Retina (tissue), 1 donor: ENCODE measurements at regions not wholly inside any gene's neighbourhood (a gene's known extent, or its start where the extent isn't known, plus 50 kb on each side); places are given as distances from the start of the nearest gene placed in this dataset.

Source experiments
- DNase-seq: peaks from one replicate; pipeline ENCODE4 v3.0.0-alpha.2; 2016

DNA sequence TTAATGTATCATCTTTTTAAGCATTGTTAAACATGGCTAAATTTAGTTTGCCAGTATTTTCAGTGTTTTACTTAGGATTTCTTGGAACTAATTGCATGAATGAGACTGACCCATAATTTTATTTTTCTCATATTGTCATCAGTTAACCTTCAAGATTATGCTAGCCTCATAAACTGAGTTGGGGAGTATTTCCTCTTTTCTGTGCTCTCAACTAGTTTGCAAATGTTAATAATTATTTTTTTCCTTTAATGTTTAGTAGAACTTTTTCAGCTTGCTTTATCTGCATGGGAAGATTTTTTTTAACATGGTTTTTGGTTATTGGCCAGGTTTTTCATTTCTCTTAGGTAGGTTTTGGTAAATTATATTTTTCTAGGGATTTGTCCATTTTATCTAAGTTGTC is 235.4 kb upstream of the SESN3 start:
- no peak for DNase-seq

DNA sequence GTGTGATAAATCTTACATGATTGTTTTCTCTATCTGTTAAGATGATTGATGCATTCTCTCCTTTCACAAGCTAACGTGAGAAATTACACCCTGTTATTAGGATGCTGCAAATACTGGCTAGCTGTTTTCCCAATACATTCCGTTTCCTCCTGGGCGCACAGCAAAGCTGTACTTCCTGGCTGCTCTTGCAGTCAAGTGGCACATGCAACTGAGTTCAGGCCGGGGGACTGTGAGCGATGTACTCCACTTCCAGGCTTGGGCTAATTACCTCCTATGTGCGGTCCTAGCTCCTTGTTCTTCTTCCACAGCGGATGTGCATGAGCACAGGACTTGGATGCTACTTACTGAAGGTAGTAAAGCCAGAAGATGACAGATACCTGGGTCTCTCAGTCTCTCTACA is 234.9 kb upstream of the SESN3 start:
- no peak for DNase-seq

DNA sequence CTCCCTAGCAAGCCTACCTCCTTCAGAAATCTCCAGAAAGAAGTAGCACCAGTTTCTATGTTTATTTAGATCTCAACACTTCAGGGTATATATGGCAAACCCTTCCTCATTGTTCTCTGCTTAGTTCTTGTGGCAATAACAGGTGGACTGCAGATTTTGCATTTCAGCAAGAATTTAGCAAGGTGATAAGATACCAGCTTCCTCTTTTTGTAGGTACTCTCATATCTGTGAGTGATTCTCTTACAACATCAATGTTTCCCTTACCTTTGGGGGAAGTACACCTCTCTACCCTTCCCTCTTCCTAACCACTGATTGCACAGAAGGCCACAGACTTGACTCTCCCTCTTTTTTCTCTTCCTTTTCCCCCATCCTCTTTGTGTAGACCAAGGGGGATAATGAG is 230.9 kb upstream of the SESN3 start:
- no peak for DNase-seq

DNA sequence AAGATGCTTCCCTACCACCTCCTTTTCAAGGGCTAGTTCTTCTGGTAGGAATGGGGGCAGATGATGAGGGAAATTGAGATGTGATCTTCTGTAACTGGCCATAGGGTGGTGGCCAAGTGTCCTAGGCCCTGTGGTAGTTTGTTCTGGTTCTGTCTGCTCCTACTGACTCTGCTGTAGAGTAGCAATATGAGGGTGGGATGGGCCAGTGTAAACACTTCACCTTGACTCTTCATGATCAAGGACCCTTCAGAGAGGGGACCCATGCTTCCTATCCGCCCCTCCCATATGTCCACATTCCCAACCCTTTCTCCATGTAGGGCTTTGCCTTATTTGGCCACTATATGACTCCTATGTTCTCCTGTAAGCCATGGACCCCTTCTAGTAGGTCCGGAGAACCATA is 230.3 kb upstream of the SESN3 start:
- no peak for DNase-seq

DNA sequence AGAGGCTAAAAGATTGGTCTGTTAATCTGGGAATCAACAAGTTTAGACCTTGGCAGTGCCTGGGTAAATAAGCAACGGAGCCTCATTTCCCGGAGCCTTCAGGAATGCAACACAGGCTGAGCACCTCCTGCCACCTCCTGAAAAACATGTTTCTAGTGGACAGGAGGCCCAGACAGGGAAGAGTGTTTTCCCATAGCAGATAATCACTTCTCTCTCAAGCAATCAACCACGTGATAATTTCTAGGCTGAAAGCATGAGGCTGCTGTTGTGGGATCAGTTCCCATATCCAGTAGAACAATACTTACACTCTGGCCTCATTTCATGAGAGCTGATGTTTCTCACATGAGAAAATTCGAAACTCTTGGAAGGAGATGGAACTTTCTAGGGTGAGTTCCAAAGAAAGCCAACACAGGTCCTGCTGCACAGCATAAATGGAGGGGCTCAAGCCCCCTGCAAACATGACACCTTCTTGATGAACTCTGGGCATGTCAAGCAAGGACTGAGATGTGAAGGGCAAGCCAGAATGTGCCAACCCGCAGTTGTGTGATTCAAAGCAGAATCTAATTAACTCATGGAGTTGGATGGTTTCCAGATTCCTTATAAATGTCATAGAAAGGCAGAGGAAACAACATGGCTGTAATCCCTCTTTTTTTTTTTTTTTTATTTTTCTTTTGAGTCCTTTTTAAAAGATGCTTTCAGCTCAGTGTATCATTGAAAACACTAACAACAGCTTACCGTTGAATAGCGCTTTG is 228.5 kb upstream of the SESN3 start:
- DNase-seq, result no peak

DNA sequence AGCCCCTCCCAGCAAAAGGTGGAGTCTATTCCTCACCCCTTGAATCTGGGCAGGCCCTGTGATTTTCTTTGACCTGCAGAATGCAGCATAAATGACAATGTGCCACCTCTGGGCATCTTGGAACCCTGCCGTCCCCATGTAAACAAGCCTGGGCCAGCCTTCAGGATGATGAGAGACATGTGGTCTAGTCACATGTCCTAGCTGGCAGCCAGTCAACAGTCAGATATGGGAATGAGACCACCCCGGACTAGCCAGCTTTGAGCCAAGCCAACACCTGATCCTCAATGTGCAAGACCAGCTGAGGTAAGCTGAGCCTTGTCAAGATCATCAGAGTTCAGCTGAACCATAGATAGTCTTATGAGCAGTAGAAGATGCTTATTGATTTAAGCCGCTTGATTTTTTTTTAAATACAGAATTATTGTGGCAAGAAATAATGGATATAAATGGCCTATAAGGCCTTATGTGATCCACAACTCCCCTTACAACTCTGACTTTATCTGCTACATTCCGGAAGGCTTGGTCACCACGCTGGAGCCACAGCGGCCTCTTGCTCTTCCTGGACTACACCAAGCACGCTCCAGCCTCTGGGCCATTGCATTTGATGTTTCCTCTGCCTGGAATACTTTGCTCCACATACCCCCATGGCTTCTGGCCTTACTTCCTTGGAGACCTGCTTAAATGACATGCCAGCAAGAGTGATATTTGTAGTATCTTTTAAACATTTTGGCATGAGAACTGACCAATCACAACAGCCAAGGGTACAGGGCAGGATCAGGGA is 225.9 kb upstream of the SESN3 start:
- DNase-seq, result no peak

DNA sequence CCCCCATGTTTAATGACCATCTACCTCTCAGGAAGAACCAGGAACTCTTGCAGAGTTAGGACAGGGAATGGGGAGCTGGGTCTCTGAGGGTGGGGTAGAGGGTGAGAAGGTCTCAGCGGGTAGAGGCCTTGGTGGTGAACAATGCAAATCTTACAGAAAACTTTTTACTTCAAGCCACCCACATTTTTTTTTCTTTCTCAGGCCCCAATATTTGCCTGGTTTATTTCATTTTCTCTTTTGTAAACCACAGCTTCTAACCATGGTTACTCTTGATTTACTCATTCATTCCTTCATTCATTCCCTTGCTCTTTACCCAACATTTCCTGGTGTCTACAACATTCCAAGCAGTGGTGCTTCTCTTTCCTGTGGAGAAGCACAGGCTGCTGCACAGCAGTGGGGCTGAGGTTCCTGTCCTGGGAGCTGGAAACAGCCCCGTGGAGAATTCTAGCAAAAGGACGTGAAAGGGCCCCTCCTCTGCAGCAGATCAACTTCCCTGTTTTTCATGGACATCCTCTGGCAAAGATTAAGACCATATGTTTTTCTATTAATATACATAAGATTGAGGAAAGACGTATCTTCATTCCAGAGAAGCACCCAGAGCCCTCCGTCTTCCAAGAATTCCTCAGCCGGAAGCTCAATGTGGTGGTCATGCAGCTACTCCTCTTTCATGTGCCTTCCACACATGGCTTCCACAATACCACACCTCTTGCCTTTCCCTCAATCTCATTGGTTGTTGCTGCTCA is 224.4 kb upstream of the SESN3 start:
- no peak for DNase-seq

DNA sequence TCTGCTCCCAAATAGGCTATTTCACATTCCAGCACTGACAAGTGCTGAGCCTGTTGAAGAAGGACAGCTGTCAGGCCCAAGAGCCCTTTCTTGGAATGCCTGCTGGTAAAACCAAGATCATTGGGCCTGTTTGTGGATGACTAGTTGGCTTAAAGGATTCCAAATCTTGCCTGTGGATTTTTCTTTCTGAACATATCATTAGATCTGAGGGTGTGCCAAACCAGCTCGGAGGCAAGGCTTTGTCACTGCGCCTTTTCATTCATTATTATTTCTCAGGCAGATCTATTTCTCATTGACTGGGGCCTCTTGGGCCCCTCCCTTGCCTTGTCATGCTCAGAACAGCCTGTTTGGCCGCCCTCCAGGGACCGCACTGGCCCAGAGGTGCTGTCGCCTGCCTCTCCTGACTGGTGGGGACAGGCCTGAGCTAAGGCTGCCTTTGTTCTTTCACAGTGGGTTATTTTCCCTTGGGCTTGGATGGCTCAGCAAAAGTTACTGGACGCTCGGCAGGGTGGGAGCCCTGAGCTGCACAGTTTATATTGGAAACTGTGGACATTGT is 222.7 kb upstream of the SESN3 start:
- no peak for DNase-seq

DNA sequence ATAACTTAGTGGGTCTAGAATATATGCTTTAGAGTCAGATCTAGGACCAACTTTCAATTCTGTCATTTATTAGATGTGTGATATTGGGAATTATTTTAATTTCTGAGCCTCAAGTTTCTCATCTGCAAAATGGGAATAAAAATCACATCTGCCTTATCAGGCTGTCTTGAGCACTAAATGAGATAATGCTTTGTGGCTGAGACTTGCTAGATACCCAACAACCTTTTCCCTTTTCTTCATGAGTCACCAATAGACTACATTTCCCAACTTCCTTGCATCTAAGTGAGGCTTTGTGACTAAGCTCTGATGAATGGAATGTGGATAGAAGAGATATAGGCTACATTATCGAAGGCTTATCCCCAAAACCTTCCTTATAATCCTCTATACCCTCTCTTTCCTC is 220.7 kb upstream of the SESN3 start:
- DNase-seq, result no peak

DNA sequence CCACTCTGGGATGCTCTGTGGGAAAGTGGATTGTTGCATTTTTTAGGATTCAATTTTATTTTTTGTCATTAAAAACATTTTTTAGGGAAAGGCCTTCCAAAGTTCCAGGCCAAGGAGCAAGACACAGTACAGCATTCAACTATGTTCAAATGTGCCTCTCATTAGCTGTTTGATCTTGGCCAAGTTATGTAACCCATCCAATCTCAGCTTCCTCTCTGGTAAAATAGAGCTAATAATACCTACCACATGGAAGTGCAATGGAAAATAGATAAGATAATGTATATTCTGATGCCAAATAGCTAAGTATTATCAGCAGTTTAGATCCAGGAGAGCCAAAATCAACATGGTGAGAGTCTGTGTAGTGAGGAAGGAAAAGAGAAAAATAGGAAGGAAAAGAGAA is 220.3 kb upstream of the SESN3 start:
- DNase-seq, result no peak

DNA sequence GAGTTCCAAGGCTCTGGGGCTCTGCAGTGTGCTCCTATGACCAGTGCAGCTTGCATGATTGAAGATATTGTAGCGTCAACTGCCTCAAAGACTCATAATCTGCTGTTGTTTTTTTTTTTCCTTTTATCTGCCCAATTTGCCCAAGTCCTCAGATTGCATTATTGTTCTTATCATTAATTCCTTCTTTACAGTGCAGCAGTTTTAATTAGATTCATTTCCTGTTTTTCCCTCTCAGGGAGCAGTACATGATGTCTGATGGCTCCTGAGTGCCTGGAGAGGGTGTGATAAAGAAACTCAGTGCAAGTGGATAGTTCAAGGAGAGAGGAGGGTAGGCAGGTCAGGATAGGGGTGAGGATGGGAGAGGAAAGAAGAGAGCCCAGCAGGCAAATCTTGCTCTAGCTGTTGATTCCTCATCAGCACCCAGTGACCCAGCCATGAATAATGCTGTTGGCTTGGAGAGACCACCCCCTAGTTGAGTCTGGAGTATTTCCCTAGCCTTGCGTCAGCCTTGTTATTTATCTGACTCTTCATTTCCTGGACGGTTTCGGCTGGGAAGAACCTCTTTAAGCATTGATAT is 219.6 kb upstream of the SESN3 start:
- DNase-seq, result no peak

DNA sequence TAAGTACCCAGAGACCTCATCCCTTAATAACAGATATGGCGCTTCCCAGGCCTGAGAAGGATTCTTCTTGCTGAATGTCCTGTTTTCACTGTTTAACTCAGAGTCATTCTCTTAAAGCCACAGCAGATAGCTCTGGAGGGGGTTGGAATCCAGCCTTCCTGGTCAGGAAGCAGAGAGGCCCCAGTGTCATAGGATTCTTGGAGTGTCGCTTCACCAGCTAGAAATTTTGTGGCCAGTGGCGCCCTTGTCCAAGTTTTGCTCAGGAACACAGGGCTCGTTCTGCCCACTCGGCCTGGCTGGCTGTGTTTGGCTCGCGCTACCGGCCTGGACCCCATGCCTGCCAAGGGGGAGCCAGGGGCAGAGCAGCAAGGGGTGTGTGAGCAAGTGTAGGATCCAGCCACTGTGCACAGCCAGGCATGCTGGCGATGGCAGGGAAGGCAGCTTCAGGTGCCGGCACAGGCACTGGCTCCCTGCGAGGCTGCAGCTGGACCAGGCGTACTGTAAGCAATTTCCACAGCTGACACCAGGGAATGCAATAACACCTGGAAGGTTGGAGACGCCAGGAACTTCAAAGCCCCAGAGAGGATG is 214.8 kb upstream of the SESN3 start:
- DNase-seq, result no peak

DNA sequence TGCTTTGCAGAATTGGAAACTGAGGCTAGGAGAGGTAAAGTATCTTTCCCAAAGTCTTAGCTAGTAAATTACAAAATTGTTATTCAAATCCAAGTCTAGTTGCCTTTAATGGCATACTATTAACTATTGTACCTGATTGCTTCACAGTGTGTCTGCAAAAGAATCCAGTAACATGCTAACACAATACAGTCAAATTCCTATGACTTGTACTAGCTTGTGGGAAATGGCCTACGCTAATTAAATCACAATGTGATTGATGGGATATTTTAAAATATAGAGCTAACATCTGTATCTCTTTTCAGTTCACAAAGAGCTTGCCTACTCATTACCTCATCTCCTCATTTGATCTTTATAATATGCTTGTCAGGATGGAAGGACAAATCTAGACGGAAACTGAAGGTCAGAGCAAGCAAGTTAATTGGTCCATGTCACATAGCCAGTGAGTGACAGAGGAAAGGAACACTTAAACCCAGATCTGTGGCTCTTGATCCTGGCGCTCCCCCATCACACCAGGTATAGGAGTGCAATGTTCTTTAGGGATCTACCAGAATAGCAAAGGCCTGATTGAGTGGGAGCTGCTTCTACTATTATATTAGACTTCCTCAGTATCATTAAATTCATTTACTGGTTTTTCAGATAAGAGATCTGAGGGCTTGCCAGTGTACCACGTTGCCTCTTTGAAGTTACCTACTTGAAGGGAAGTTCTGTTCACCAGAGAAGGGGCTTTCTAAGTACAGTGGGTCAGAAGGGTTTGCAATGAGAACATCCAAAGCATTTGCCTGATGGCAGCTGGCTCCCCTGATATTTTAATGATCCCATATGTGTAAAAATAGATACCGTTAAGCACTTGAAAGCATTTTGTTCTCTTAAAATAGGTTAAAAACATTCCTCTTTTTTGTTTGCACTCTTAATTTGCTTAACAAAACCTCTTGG is 213.6 kb upstream of the SESN3 start:
- no peak for DNase-seq

DNA sequence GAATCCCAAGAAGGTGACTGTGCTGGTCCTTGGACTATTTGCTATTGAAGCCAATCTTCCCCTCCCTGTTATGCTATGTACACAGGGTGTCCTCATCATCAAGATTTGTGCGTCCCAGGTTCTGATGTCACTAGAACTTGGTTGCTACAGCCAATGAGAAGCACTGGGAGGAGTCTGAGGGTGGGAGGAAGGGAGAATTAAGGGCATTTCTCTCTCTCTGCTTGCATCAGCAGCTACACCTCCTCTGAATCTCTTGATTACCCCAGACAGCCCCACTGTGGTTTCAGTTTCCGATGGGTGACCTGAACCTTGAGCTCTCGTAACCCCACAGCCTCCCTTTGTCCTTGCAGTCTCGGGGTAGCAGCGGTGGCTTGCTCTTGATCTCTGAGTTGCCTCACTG is 212.4 kb upstream of the SESN3 start:
- DNase-seq, result no peak

DNA sequence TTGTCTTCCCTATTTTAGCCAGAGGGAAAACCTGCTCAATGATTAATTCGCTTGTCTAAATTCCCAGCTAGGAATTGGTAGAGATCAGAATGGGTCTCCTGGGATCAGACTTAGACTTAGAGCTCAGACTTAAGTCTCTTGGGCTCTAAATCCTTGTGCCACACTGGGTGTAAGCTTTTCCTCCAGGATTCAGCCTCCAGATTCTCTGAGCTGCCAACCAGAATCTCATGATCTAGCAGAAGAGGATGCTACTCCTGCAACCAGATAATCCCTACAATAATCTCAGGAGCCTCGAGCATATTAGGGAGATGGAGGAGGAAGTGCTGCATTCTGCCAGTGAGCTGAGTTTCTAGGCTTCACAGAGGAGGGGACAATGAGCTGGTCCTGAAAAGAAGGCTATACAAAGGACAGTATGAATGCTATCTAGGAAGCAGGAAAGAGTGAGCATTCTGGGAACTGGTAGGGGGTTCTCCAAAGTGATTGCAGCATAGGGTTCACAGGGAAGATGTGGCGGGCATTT is 211.6 kb upstream of the SESN3 start:
- no peak for DNase-seq

DNA sequence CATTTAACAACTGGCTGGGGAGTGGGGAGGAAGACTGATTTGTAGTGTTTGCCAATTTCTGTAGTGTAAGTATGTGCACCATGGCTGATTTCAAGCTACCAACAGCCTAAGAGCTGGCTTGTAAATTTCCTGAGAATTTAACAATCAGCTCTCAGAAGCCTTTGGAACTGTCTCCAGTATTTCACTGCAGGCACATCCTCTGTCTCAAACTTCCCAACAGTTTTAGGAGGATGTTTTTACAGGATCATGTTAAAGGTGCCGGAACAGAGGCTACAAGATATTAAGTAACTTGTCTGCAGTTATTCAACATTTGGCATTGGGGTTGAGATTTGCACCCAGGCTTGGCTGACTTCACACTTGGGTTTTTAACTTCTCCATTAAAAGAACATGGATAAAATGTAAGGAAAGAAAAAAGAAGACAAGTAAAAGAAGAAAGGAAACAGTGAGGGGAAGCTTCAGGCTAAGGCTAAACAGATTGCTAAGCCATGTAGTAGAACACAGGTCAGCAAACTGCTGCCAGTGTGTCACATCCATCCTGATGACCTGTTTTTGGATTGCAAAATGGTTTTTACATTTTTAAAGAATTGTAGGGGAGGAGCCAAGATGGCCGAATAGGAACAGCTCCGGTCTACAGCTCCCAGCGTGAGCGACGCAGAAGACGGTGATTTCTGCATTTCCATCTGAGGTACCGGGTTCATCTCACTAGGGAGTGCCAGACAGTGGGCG is 204.8 kb upstream of the SESN3 start:
- no peak for DNase-seq

DNA sequence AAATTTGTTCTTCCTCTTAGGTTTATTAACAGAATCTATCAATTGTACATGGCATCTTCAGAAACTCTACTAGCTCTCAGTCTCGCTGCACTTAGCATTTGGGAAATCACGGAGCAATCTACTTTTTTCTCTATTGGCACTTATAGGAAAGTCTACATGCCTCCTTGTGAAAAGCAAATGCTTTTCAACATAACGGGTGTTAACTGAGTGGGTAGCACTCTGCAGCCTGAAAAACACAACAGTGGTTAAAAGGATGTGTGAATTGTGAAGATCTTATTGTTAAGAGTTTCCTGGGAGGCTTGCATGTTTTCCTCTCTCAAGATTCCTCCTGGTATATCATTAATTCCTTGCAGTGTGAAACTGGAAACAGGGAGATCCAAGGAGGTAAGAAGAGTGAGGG is 204.2 kb upstream of the SESN3 start:
- DNase-seq, result no peak

DNA sequence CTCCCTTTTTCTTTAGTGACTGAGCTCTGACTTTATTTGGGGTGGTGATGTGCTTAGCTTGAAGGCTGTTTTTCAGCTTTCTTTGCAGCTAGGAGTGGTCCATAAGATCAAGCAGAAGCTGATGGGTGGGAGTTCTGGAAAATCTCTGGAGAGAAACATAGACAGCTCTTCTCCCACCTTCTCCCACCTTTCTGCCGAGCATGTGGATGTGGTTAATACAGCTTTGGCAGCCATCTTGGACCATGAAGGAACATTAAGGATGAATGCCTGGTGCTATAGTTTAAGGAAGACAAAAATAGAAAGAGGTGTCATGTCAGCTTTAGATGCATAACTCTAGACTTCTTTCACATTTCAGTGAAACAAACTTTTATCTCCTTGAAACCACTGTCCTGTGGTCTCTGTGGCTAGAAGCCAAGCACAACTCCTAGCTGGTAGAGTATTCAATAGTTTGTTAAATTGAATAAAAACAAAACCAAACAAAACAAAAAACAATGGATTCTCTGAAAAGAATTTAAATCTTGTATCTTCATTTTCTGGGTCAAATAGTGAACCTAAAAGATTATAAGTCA is 203.6 kb upstream of the SESN3 start:
- DNase-seq, result no peak

DNA sequence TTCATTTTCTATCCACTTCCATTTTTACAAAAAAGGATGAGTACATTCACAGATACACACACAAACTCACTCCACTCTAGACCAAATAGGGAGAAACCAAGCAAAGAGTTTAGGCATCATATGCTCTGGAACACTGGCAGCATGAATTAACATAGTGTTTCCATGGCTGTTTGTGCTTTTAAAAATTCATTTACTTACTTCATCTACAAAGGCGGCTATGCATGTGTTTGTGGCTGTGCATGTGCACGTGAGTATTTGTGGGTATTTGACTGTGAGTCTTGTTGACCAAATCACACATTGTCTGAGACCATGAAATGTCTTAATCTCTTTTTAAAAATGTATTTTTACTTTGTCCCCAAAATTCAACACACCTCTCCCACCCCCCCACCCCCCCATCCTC is 203.0 kb upstream of the SESN3 start:
- no peak for DNase-seq
